Body of pancreas (tissue), 4 donors: ENCODE measurements at regions not wholly inside any gene's neighbourhood (a gene's known extent, or its start where the extent isn't known, plus 50 kb on each side); places are given as distances from the start of the nearest gene placed in this dataset.

Experiments
- ATAC-seq: fragments of 150-250 bp; one replicate; pipeline ENCODE4 v1.9.1; 2016
- DNase-seq, 4 donors: peaks; one replicate each; pipeline ENCODE4 v3.0.0-alpha.2; 2019
- H3K27ac ChIP-seq, 4 donors: fragments of 200-600 bp; sonication (generic); 1 replicate in 3 of 4; 2 replicates in 1 of 4; pipeline versions ENCODE4 v1.5.1 to v1.6.1; 2016 to 2019; ENCODE audit warnings: mild to moderate bottlenecking in 1 of 4, mixed read lengths in 1 of 4, moderate library complexity in 1 of 4
- H3K27me3 ChIP-seq, 2 donors: fragments of 200-600 bp; sonication (generic); one replicate each; pipeline ENCODE4 v1.6.0; 2016; ENCODE audit warnings: mild to moderate bottlenecking in 1 of 2
- H3K36me3 ChIP-seq, 2 donors: fragments of 200-600 bp; sonication (generic); replicated peaks in 1 of 2; 2 replicates each; pipeline ENCODE4 v1.5.1; 2016; ENCODE audit warnings: low read depth in 2 of 2; ENCODE audit not compliant: insufficient read depth in 1 of 2
- H3K4me1 ChIP-seq: fragments of 200-600 bp; sonication (generic); one replicate; pipeline ENCODE4 v1.6.0; 2016
- H3K4me3 ChIP-seq, 2 donors: fragments of 200-600 bp; sonication (generic); 1 replicate in 1 of 2; 2 replicates in 1 of 2; pipeline ENCODE4 v1.5.1; 2016 to 2019
- H3K9me3 ChIP-seq, 3 donors: fragments of 200-600 bp; sonication (generic); 1 replicate in 2 of 3; 2 replicates in 1 of 3; pipeline ENCODE4 v1.5.1; 2016
- POLR2A ChIP-seq, 3 donors: fragments of 450-650 bp; IDR thresholded peaks; one replicate each; pipeline ENCODE4 v1.6.1; 2016; ENCODE audit warnings: antibody characterized with exemption in 3 of 3, mild to moderate bottlenecking in 2 of 3
- WGBS, 2 donors: methylation state at CpG; one replicate each; pipeline ENCODE4 v1.1.5; 2017; 5-methylcytosine and 5-hydroxymethylcytosine counted together
- intact Hi-C: fragments of 100-400 bp; cut with DNase I; formaldehyde crosslinking; loops from one replicate; pipeline ENCODE4 v1.15.1; 2023
- TF ChIP-seq, protein P1 (sequence below), 7 experiments: fragments of 450-650 bp in 4 of 7; fragments of 200-600 bp in 3 of 7; sonication (generic) in 3 of 7; IDR thresholded peaks; one replicate each; pipeline ENCODE4 v1.5.1; 2016 to 2019; ENCODE audit warnings: antibody characterized with exemption in 7 of 7

DNA sequence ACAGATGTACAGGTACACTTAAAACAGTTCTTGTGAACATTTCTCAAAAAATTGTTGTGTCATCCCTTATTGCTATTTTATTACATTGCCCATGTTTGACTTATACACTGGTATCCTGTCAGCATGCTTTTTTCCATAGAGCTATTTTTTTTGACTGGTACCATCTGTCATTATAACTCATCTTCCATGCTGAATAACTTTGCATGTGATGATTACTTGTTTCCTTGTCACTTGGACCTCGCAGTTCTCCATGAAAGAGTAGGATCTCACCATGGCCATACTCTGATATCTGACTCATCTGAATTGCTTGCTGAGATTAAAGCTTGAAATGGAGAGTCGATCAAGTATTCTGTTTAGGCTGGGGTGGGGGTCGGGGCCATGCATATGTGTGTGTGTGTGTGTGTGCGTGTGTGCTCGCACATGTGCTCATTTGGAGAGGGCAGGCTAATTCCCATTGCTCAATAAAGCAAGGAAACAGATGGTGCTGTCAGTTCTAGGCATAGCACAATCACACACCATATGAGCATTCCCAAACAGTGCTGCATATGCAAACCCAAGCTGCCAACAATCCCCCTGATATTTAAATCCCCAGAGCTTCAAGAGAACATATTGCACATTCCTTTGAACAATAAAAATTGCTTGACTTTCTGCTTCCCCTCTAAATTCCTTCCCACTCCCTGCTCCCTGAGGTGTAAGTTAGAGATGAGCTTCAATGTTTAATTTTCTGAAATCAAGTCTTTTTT lies 62.9 kb downstream of the NHLRC3 start:
- WGBS, 2 donors = 64 to 69% methylated on average over 5 of the region's 5 CpGs
- no peaks in the 10 kb centered on the region for H3K27me3 ChIP-seq
- DNase-seq = no peak
- intact Hi-C loops = no loop called here
- no peak overlapping the region for H3K27ac ChIP-seq
- no peaks in the 10 kb centered on the region for H3K9me3 ChIP-seq
- H3K4me3 ChIP-seq = no peak overlapping the region
- no peak for ATAC-seq
- H3K36me3 ChIP-seq = no peaks in the 10 kb centered on the region
- no peak for TF ChIP-seq POLR2A (IDR thresholded peaks at IDR 0.05)
- TF ChIP-seq, protein P1, sequence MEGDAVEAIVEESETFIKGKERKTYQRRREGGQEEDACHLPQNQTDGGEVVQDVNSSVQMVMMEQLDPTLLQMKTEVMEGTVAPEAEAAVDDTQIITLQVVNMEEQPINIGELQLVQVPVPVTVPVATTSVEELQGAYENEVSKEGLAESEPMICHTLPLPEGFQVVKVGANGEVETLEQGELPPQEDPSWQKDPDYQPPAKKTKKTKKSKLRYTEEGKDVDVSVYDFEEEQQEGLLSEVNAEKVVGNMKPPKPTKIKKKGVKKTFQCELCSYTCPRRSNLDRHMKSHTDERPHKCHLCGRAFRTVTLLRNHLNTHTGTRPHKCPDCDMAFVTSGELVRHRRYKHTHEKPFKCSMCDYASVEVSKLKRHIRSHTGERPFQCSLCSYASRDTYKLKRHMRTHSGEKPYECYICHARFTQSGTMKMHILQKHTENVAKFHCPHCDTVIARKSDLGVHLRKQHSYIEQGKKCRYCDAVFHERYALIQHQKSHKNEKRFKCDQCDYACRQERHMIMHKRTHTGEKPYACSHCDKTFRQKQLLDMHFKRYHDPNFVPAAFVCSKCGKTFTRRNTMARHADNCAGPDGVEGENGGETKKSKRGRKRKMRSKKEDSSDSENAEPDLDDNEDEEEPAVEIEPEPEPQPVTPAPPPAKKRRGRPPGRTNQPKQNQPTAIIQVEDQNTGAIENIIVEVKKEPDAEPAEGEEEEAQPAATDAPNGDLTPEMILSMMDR (IDR thresholded peaks at IDR 0.05) = no peak
- H3K4me1 ChIP-seq = no peaks in the 10 kb centered on the region

DNA sequence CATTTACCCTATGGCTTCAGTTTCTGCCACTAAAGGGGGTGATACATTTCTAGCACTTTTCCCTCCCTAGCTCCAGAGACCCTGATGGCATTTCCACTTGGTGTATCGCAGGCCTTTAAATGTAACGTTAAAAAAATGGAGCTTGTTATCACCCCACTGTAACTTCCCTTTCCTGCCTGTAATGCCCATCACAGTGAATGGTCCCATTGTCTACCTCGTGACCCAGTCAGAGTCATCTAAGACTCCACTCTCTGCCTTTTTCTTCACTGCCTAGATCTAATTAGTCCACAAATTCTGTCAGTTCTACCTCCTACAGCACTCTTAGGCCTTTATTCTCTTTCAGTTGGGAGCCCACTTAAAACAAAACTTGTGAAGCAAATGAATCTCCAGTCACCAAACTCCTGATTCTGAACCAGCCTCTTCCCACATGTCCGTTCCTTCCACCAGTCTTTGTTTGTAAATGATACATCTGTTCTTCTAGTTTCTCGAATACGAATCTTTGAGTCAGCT lies 64.8 kb downstream of the NHLRC3 start:
- Histone ChIP-seq H3K9me3 (no peaks in the 10 kb centered on the region), H3K4me1 (no peaks in the 10 kb centered on the region), H3K27ac (no peak overlapping the region), H3K27me3 (no peaks in the 10 kb centered on the region), H3K4me3 (no peak overlapping the region), H3K36me3 (no peaks in the 10 kb centered on the region)
- no peak for DNase-seq
- TF ChIP-seq, protein P1 (IDR thresholded peaks at IDR 0.05) = no peak
- no peak for TF ChIP-seq POLR2A (IDR thresholded peaks at IDR 0.05)
- 63 to 66% methylated on average over 6 of the region's 6 CpGs for WGBS, 2 donors
- intact Hi-C loops = no loop called here
- no peak for ATAC-seq

DNA sequence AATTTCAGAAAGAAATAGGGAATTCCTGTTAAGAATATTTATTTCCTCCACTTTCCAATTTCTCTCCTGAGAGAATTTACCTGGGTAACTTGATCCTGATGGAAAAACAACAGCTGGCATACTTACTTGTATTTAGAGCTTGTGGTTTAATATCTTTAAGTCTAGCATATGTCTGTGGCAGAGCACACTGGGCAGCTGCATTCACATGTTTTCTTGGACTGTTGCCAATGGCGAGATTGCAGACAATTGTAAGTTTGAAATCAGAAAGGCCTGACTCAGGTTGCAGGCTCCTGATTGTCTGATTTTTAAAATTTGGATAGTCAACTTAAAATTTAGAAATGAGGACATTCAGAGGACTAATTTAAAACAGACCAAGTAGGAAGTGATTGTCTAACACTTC lies 66.9 kb downstream of the NHLRC3 start:
- intact Hi-C loops = no loop called here
- no peak for ATAC-seq
- WGBS, 2 donors = 20 to 22% methylated on average over 1 of the region's 1 CpG
- Histone ChIP-seq H3K4me1 (no peaks in the 10 kb centered on the region), H3K27me3 (no peaks in the 10 kb centered on the region), H3K9me3 (no peaks in the 10 kb centered on the region), H3K36me3 (no peaks in the 10 kb centered on the region), H3K27ac (no peak overlapping the region), H3K4me3 (no peak overlapping the region)
- no peak for DNase-seq
- TF ChIP-seq, protein P1 (IDR thresholded peaks at IDR 0.05) = no peak
- no peak for TF ChIP-seq POLR2A (IDR thresholded peaks at IDR 0.05)

DNA sequence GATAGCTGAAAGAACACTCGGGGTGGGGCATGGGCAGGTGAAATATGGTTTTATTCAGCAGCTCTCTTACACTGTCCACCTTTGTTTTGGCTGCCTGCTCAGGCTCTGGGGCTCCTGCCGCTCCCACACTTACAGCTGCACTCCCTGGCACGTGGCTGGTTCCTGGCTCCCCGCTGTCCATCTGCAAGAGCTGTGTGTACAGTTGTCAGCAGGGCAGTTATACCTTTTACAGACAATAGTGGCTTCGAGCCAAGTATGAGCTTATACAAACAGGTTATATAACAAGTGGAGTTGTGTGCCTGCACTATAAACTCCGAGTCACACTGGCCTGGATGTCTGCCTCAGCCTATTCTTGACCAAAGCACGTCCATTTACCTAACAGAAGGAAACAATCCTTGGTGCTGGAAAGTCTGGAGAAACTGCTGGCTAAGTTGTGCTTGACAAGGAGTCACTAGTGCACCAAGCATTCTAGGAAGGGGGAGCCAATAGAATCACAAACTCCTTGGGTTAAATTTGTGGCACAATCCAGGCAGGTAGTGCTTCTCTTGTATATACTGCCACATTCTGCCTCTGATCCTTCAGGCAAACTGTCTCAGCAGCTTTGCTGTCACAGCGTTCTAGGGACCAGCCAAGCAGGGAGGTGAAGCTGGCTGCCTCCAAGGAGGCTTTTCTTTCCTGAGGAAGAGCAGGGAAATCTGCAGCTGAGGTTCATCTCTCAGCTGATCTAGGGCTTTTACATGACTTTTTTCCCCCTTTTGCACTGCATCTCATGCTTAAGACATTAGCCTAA lies 68.2 kb downstream of the NHLRC3 start:
- TF ChIP-seq, protein P1 (IDR thresholded peaks at IDR 0.05) = no peak
- no peak for TF ChIP-seq POLR2A (IDR thresholded peaks at IDR 0.05)
- intact Hi-C loops = no loop called here

More for the DNA sequence above, 68.2 kb downstream of the NHLRC3 start:
- Histone ChIP-seq H3K4me1 (no peaks in the 10 kb centered on the region), H3K4me3 (no peak overlapping the region), H3K27ac (no peak overlapping the region), H3K9me3 (no peaks in the 10 kb centered on the region), H3K27me3 (no peaks in the 10 kb centered on the region), H3K36me3 (no peaks in the 10 kb centered on the region)
- WGBS, 2 donors = 50 to 52% methylated on average over 7 to 8 of the region's 8 CpGs
- ATAC-seq (no peak), DNase-seq (no peak)
